HG03139 (cell line): ENCODE measurements at regions not wholly inside any gene's neighbourhood (a gene's known extent, or its start where the extent isn't known, plus 50 kb on each side); places are given as distances from the start of the nearest gene placed in this dataset.
"Not testable (repeated sequence)": the region's sequence is repeated elsewhere in the genome, so short reads cannot be mapped to it uniquely, and the experiment has no call there.

Experiments used
- ATAC-seq: cut with Tn5 transposase; IDR thresholded peaks from one replicate; pipeline ENCODE4 v1.9.1; 2021; ENCODE audit not compliant: unreplicated experiment

GRCh38 chr2:122007126-122007525, 251.7 kb downstream of the TSN start:
- ATAC-seq = no peak

- no peak for ATAC-seq
Measured at GRCh38 chr2:122007577-122007976, 252.1 kb downstream of the TSN start.

GRCh38 chr2:122009561-122009960, 254.1 kb downstream of the TSN start:
- no peak for ATAC-seq

- no peak for ATAC-seq
Measured at GRCh38 chr2:122011493-122012270, 256.2 kb downstream of the TSN start.

GRCh38 chr2:122018736-122019135, 263.3 kb downstream of the TSN start:
- no peak for ATAC-seq

- ATAC-seq = no peak
Measured at GRCh38 chr2:122019724-122020123, 264.3 kb downstream of the TSN start.

GRCh38 chr2:122020377-122020776, 264.9 kb downstream of the TSN start:
- no peak for ATAC-seq

- no peak for ATAC-seq
Measured at GRCh38 chr2:122021941-122022340, 266.5 kb downstream of the TSN start.

GRCh38 chr2:122022531-122022930, 267.1 kb downstream of the TSN start:
- no peak for ATAC-seq

GRCh38 chr2:122023059-122023864, 267.8 kb downstream of the TSN start:
- no peak for ATAC-seq

- ATAC-seq = no peak
Measured at GRCh38 chr2:122027510-122028217, 272.2 kb downstream of the TSN start.

- no peak for ATAC-seq
Measured at GRCh38 chr2:122028371-122029100, 273.1 kb downstream of the TSN start.

GRCh38 chr2:122029456-122029855, 274.0 kb downstream of the TSN start:
- no peak for ATAC-seq

- ATAC-seq = no peak
Measured at GRCh38 chr2:122029945-122030344, 274.5 kb downstream of the TSN start.

- ATAC-seq = no peak
Measured at GRCh38 chr2:122031544-122032263, 276.3 kb downstream of the TSN start.

GRCh38 chr2:122032264-122032645, 276.8 kb downstream of the TSN start:
- no peak for ATAC-seq

- ATAC-seq = no peak
Measured at GRCh38 chr2:122033778-122034177, 278.3 kb downstream of the TSN start.

- no peak for ATAC-seq
Measured at GRCh38 chr2:122034344-122034743, 278.9 kb downstream of the TSN start.

- no peak for ATAC-seq
Measured at GRCh38 chr2:122034777-122035176, 279.3 kb downstream of the TSN start.

GRCh38 chr2:122038816-122039215, 283.4 kb downstream of the TSN start:
- not testable (repeated sequence) for ATAC-seq
